OCI-LY3 (cell line): ENCODE measurements at regions not wholly inside any gene's neighbourhood (a gene's known extent, or its start where the extent isn't known, plus 50 kb on each side); places are given as distances from the start of the nearest gene placed in this dataset.

Experiments used
- H2AFZ ChIP-seq: fragments of 200-600, 300-600 bp; shearing (Covaris generic); 2 replicates; pipeline ENCODE4 v1.6.0; 2014; ENCODE audit warnings: antibody characterized with exemption, low read depth, low read length
- H3K27ac ChIP-seq: fragments of 200-600, 300-600 bp; sonication (generic); 2 replicates; pipeline ENCODE4 v1.5.1; 2014; ENCODE audit warnings: mild to moderate bottlenecking, low read length, moderate library complexity, mixed read lengths
- H3K27me3 ChIP-seq: fragments of 200-600, 300-600 bp; sonication (generic); 2 replicates; pipeline ENCODE4 v1.6.1; 2014; ENCODE audit warnings: low read depth, low read length, mixed read lengths
- H3K36me3 ChIP-seq: fragments of 200-600, 300-600 bp; sonication (generic); replicated peaks from 2 replicates; pipeline ENCODE3; 2014; ENCODE audit warnings: low read depth, low read length, mixed read lengths
- H3K4me1 ChIP-seq: fragments of 300-600, 200-600 bp; sonication (generic); 2 replicates; pipeline ENCODE4 v1.6.1; 2014; ENCODE audit warnings: low read length, mixed read lengths
- H3K4me2 ChIP-seq: fragments of 200-600, 300-600 bp; sonication (generic); 2 replicates; pipeline ENCODE4 v1.6.1; 2014; ENCODE audit warnings: low read length, mixed read lengths
- H3K4me3 ChIP-seq: fragments of 300-600, 200-600 bp; sonication (generic); 2 replicates; pipeline ENCODE4 v1.5.1; 2014; ENCODE audit warnings: antibody characterized with exemption, mild to moderate bottlenecking, low read length, moderate library complexity
- H3K79me2 ChIP-seq: fragments of 300-600, 200-600 bp; shearing (Covaris generic); 2 replicates; pipeline ENCODE4 v1.6.1; 2014; ENCODE audit warnings: mild to moderate bottlenecking, low read length, mixed read lengths
- H3K9ac ChIP-seq: fragments of 300-600, 200-600 bp; shearing (Covaris generic); 2 replicates; pipeline ENCODE4 v1.6.0; 2014; ENCODE audit warnings: mild to moderate bottlenecking, low read length, moderate library complexity
- H3K9me3 ChIP-seq: fragments of 200-600, 300-600 bp; shearing (Covaris generic); 2 replicates; pipeline ENCODE4 v1.6.1; 2014; ENCODE audit warnings: low read length, mixed read lengths; ENCODE audit not compliant: insufficient read depth
- H4K20me1 ChIP-seq: fragments of 200-600, 300-600 bp; sonication (generic); 2 replicates; pipeline ENCODE4 v1.6.1; 2016; ENCODE audit warnings: low read length, mixed read lengths; ENCODE audit not compliant: insufficient read depth
- CTCF ChIP-seq: fragments of 200-600, 300-600 bp; sonication (generic); IDR thresholded peaks from 2 replicates; pipeline ENCODE4 v1.5.1; 2014; ENCODE audit warnings: antibody characterized with exemption, low read length, low read depth
- EZH2phosphoT487 ChIP-seq: fragments of 200-600 bp; shearing (Covaris generic); IDR thresholded peaks from 2 replicates; pipeline ENCODE4 v1.6.1; 2018; ENCODE audit warnings: antibody characterized with exemption, mixed run types, low read depth

GRCh38 chr10:78640796-78641636 lies 427.8 kb upstream of the ZMIZ1 start:
- Histone ChIP-seq H4K20me1 (no peaks in the 10 kb centered on the region), H3K9me3 (no peaks in the 10 kb centered on the region), H3K4me3 (no peak overlapping the region), H3K79me2 (no peaks in the 10 kb centered on the region), H3K4me2 (peak overlapping the region; percentile 14), H2AFZ (no peak overlapping the region), H3K36me3 (no peaks in the 10 kb centered on the region), H3K4me1 (peaks cover 11% of the 10 kb centered on the region), H3K27me3 (peaks cover 23% of the 10 kb centered on the region), H3K9ac (no peak overlapping the region), H3K27ac (no peak overlapping the region)
- TF ChIP-seq EZH2phosphoT487 (no peak), CTCF (no peak)

- no peaks in the 10 kb centered on the region for H3K9me3 ChIP-seq
- H3K9ac ChIP-seq = no peak overlapping the region
- no peak overlapping the region for H2AFZ ChIP-seq
- H3K27ac ChIP-seq = no peak overlapping the region
- H3K4me2 ChIP-seq = peak overlapping the region; percentile 14
- no peaks in the 10 kb centered on the region for H3K36me3 ChIP-seq
- no peak for TF ChIP-seq CTCF
- no peak for TF ChIP-seq EZH2phosphoT487
- H4K20me1 ChIP-seq = no peaks in the 10 kb centered on the region
- peaks cover 11% of the 10 kb centered on the region for H3K4me1 ChIP-seq
- H3K4me3 ChIP-seq = no peak overlapping the region
- peaks cover 16% of the 10 kb centered on the region for H3K27me3 ChIP-seq
- H3K79me2 ChIP-seq = no peaks in the 10 kb centered on the region
Measured at GRCh38 chr10:78641693-78642092, 427.1 kb upstream of the ZMIZ1 start.

GRCh38 chr10:78642269-78642816 lies 426.4 kb upstream of the ZMIZ1 start:
- Histone ChIP-seq H3K9ac (no peak overlapping the region), H3K27me3 (peaks cover 10% of the 10 kb centered on the region), H3K4me3 (no peak overlapping the region), H2AFZ (no peak overlapping the region), H3K36me3 (no peaks in the 10 kb centered on the region), H3K4me2 (no peak overlapping the region), H3K27ac (no peak overlapping the region), H3K4me1 (peaks cover 11% of the 10 kb centered on the region), H4K20me1 (no peaks in the 10 kb centered on the region), H3K79me2 (no peaks in the 10 kb centered on the region), H3K9me3 (no peaks in the 10 kb centered on the region)
- TF ChIP-seq CTCF (no peak), EZH2phosphoT487 (no peak)

GRCh38 chr10:78643513-78643912 lies 425.3 kb upstream of the ZMIZ1 start:
- TF ChIP-seq EZH2phosphoT487 = no peak
- TF ChIP-seq CTCF = no peak
- Histone ChIP-seq H3K79me2 (no peaks in the 10 kb centered on the region), H4K20me1 (no peaks in the 10 kb centered on the region), H3K9ac (no peak overlapping the region), H3K27ac (no peak overlapping the region), H3K4me3 (no peak overlapping the region), H3K36me3 (no peaks in the 10 kb centered on the region), H3K4me1 (peaks cover 11% of the 10 kb centered on the region), H3K4me2 (no peak overlapping the region), H3K9me3 (no peaks in the 10 kb centered on the region), H3K27me3 (peaks cover 7% of the 10 kb centered on the region), H2AFZ (no peak overlapping the region)
